ENCODE measurements at regions not wholly inside any gene's neighbourhood (a gene's known extent, or its start where the extent isn't known, plus 50 kb on each side); places are given as distances from the start of the nearest gene placed in this dataset.

DNA sequence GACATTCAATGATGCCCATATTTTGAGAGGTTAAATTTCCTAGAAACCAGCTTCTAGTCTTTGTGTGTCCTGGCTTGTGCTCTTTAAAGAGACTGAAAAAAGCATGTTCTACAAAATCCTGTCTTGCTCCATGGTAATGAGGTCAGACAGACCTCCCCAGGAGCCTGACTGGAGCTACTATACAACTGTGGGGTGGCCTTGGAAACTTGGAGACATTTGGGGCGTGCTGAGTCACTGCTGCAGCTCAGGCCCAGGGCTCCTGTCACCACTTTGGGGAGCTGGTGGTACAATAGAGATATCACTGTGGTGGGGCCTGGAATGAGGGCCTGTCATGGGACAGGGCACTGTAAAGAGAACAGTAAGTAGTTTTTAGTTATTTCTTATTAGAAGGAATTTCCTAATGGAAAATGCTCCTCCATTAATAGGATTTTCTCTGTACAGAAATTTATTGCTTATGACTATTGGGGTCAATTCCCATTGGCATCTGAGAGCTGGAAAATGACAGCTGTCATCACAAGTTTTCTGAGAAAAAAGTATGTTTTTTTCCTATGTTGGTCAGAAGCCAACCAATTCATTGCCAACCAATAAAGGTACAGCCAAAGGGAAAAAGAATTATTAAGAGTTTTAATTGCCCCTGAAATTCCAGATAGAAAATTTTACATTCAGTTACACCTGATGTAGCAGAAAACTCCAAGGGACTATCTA, 207.4 kb upstream of the JADE1 start:
- peak; percentile 26 for DNase-seq (ENCODE audit: low spot score)

DNA sequence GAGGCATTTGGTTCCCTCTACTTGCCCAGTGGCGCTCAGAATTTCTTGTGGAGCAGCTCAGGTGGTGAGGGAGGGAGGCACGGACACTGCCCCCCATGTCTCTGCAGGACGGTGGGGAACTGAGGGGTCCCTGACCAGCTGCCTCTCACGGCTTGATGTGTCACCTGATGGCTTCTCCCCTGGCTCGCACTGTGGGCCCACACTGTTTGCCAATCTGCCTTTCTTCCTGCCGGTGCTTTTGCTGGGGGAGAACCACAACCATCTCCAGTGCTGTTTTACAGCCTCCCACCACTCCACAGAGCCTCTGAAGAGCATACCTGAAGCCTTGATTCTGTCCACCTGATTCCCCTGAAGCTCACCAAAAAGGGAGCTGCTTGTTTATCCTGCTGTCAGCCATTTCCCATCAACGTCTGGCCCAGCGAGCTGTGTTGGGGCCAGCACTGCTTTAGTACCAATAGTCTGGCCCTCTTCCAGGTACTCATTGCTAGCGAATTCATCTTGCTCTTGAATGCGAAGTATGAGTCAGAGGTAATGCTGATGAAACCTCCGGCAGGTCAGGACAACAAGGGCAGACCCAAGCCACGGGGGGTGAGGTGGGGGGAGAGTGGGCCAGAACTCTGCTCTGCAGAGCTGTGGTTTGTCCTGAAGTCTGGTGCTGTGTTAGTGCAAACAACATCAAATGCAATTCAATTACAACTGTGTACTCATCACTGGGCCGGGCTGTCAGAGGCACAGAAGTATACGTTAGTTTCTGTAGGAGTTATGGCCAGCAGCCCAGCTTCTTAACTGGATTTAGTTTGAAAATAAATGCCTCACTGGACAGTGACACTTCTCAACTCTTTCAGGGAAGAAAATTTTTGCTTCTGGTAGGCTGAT, 208.3 kb upstream of the JADE1 start:
- DNase-seq (ENCODE audit: low spot score): peak; percentile 78

DNA sequence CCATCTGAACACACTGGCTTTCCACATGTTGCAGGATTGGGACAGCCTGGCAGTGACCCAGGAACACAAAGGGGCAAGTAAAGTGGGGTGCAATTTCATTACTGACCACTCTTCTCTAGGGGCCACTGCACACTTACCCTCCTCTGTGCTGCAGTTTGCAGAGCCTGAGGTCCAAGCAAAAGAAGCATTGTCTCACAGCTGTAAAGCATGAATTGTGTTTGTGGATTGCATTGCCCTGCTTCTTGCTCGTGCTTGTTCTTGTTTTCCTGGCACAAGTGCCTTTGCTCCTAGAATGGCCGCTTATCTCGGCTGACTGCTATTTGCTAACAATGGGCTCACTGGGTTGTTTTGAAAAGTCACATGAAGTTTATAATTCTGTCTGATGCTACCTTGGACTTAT, 209.1 kb upstream of the JADE1 start:
- DNase-seq (ENCODE audit: low spot score): no peak

DNA sequence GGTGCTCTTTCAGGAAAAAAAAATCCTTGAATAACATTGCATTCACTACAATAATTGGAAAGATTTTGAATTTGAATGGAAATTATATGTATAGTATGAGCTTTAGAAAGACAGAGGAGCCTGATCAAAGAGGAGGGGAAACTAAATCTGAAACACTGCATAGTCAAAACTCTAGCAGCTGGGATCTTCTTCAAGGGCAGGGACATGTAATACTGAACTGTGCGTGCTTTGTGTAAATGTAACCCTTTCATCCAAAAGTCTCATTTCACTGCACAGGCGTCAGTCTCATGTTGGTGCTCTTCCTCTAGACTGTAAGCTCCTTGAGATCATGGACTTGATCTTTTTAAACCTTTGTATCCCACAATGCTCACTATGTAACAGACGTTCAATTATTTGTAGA, 212.0 kb upstream of the JADE1 start:
- DNase-seq (ENCODE audit: low spot score): no peak

DNA sequence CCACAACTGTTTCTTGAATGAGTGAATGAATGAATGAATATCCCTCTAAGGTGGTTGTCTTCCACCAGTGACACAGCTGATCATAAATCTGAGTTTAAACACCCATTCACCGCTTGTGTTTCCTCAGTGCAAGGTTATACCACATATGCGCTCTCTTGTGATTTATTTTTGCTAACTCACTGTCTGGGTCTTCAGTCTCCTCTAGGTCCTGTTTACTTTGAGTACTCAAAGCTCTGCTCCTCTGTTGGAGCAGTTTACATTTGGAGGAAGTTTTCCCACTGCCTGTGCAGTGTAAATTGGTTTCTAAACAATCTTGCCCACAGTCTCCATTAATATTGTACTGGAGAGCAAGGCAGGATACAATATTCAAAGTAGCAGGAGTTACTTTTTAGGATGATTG, 212.6 kb upstream of the JADE1 start:
- DNase-seq (ENCODE audit: low spot score): no peak

DNA sequence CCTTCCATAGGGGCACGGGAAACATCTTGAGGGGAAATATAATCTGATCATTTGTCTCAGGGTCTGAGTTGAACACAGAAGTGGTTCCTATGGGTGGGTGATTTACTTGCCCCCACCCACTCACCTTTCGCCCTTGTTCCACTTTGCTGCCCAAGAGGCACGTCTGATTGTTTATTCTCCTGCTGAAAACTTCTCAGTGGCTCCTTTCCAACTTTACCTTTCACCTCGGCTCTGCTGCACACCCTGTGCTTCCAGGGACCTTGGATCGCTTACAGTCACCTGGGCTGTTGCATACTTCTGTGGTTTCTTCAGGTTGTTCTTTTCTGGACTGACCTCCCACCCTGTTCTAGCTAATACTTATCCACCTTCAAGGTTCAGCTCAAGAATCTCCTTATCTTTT, 213.4 kb upstream of the JADE1 start:
- no peak for DNase-seq (ENCODE audit: low spot score)

DNA sequence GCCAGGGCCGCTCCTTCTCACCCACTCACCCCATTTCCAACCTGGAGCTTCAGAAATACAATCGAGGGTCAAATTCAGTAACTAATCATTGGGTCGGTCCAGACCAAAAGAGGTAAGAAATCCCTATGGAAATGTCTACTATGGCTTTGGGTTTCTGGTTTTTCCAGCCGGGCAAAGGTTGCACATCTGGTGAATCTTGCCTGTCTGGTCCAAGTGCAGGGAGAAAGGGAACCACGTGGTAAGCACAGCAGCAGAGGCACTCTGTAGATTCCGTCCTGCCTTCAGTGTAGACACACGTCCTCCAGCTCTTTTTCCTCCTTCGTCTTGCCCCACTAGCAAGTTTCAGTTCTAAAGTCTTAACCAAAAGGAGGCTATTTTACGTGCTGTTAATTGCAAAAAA, 218.0 kb upstream of the JADE1 start:
- no peak for DNase-seq (ENCODE audit: low spot score)

DNA sequence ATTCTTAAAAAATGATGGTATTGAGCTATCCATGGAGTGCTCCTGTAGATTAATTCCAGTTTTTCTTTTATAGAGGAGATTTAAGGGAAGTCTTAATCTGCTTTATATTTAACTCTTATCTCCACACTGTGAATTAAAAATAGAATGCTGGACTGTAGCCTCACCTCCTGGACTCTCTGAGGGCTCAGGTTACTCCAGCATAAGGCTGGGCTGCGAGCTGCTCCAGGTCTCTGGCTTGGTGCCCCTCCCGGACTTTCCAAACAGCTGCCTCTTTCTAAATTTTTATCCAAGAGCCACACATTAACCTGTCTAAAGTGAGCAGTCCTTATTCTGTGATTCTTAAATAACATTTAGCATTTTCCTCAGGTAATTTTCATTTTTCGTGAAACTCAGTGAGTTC, 218.7 kb upstream of the JADE1 start:
- DNase-seq (ENCODE audit: low spot score): no peak

DNA sequence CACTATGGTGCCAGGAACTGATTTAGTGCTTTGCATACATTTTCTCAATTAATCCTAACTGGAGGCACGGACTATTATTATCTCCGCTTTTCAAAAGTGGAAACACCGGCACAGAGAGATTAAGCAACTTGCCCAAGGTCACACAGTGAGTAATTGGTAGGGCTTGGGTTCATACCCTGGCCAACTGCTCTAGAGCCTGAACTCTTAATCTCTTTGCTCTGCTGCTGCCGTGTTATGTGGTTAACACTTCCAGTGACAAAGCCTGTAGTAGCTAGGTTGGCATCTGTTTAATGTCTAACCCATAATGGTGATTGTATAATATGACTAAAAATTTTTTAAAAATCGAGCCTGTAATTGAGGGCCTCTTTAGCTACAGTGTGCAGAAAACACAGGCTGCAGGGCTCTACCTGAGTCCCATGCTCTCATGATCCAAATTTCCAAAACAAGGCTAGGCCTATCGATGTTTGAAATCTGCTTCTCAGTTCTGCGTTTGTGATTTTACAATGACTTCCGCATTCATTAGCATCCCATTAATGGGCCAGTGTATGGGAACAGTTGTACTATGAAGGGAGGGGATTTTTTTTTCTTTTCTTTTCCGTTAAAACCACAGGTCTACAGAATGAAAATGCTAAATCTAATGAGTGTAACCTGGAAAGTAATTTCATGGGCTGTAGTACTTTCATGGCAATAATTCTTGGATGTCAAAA, 219.3 kb upstream of the JADE1 start:
- DNase-seq (ENCODE audit: low spot score): no peak

DNA sequence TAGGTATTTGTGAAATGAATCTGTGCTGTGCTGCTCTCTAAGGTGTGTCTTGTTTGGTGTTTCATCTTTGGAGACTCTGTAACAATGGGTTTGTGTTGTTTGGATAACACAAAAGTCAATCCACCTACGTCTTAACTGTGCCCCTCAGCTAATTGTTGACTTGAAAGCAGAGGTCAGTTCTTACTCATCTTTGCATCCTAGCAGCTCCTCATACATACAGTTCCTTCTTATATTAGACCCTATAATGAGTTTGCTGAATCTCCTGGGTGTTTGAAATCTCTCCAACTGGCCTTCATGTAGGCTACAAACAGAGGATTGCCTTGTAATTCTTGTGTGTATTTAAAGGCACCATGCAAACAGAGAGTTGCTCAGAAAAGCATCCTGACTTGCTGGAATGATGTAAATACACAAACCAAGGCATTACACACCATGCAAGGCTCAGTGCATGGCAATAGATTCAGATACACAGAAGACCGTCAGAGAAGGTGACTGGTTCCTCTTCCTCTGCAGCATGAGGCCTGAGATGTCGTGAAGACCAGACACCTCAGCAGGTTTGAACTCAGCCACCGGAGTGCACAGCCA, 220.0 kb upstream of the JADE1 start:
- no peak for DNase-seq (ENCODE audit: low spot score)

DNA sequence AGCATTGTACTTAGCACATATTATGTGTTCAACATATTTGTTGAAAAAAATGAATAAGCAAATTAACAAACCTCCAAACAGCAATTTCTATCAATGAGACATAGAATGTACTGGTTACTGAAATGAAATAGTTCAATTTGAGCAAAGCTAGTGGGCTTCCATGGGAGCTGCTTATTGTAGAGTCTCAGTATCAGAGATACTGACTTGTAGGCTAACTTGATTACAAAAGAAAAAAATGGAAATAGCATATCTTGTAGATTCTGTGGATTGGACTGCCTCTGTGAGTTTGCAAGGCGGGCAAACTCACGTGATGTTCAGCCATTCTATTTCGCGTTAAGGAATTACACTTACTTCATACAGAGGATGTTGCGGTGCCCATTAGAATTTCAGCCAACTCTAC, 222.1 kb upstream of the JADE1 start:
- DNase-seq (ENCODE audit: low spot score): no peak

DNA sequence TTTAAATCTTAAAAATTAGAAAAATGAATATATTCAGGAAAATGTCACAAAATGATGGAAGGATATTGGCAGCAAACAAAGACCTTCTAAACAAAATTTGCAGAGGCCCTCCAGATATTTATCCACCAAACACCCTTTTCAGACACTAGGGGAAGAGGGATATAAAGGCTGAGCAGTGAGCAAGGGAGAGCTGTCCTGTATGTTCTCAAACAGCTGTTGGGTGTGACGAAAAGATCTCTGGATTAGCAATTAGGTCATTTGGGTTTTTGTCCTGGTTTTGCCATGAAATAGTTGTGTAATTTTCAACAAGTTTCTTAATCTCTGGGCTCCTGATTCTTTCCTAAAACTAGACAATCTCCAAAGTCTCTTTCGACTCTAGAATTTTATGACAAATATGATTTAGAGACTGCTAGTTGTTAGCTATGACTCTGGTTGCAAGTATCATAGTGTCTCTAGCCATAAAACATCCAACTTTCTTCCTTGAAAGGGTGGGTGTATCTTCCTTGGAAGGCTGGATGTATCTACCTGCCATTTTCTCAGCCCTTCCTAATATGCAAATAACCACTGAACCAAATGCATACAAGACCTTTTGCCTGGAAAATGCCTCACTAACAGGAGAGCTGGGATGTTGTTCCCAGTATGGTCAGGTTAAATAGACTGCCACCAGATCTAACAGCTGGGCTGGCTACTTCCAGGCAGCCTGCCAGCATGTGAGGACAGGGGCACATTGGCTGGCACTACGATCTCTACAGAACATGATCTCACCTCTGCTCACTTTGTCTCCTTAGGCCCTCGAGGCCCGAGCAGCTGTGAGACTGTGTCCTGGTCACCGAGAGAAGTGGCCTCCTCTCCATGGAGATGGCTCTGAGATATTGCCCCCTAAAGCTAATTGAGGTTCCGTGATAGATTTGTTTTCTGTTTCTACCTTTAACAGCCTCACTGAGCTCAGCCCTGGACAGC, 225.5 kb upstream of the JADE1 start:
- DNase-seq (ENCODE audit: low spot score): peak; percentile 47

DNA sequence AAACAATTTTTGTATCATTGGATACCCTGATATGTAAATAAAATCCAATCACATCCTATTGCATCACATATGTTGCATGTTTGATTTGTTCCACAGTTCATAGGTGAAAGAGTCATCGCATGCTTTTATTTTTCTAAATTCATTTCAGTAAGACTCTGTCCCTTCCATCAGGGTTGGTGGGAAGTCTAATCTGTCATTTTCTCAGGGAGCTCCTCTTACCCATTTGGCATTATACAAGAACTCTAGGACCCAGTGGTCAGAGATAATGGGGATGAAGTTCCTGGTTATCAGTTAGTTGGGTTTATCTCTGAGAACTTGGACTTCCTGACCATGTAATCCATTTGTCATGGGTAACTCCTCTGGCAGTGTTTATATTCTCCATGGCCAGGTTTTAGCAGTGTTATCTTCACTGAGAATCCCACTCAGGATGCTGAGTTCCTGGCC, 227.1 kb upstream of the JADE1 start:
- DNase-seq (ENCODE audit: low spot score): no peak

DNA sequence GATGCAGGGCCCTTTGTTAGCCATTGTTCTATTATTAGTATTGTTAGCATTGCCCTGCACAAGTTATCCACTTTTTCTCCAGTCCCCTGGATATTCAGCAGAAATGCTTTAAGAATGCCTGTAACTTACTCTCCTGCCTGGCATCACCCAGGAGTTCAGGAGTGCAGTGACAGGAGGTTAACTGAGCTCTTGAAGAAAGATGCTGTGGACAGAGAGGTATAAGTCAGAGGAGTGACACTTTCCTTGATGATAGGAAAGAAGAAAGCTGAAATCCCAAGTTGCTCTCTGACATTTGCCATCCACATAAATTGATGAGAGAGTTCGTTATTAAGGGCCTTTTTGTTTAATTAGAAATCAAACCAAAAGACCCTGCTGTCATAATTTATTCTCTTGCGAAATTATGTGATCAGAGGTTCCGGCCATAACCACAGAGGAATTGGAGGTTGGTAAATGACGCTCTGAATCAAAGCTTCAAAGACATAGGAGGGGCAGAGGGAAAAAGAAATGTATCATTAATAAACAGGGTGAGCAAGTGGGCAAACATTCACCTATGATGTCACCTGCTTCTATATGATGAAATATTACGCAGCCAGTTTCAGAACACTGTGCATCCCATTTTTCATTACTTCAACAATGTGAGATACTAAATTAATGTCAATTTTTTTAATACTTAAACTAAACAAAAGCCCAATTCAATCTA, 230.2 kb upstream of the JADE1 start:
- DNase-seq (ENCODE audit: low spot score): no peak

DNA sequence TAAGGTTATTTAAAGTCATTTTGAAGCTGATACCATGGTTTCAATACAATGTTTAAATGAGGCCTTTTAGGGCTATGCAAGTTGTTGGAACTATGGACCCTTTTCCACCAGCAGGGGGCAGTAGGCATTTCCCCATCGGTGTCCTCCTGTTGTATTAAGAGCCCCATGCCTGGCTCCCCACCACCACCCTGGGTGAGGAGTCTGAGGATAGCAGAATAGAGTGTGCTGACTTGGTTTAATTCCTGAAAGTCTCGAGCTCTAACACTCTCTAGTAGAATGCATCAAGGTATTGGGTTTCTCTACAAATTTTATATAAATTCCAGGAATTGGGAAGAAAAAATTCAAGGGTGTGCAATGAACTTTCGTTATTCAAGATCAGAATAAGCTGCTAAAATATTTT, 234.8 kb upstream of the JADE1 start:
- peak; percentile 68 for DNase-seq (ENCODE audit: low spot score)

DNA sequence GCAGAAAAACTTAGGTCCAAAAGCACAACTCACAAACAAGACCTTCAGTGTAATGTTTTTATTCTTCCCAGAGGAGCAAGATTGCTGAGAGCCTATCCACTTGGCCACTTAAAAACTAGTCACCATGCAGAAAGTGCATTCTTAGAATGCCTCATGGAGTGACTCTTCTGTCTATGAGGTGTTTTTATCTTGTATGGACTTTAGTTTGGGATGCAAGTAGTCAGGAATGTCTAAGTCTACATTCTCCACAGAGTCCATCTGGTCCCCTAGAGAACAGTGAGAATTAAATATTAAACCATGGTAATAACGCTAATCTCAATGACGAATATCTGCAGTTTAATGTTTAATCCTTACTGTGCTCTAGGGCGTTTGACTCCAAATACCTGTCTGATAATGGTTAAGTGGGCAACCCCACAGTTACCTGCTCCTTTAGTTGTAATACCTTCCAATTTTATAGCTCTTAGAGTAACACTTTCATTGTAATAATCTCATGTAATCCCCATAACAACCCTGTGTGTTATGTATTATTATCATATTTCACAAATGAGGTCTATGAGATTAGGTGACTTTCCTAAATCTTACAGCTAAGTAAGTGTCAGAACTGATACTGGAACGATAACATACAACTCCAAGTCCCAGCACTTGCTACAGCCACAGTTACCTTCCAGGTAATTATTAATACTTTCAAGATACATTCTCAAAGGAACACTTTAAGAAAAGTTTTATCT, 235.6 kb upstream of the JADE1 start:
- peak; percentile 78 for DNase-seq (ENCODE audit: low spot score)

DNA sequence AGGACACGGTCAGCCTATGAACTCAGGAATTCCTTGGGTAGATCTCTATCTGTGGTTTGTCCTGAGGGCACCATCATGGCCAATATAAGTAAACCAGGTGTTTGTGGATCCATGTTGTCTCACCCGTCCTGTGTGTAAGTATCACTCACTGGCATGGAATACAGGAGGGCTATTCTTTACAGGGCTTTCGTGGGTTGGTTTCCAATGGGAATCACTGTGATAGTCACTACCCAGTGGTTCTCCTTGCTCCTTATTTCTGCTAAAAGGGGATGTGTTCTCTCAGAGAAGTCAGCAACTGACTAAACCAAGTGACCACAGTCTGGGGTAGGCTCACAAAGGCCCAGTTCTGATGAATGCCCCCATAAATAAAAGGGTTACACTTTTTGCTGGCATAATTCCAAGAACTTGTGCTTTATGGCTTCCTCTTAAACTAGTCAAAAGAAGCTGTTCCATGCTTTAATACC, 236.7 kb upstream of the JADE1 start:
- no peak for DNase-seq (ENCODE audit: low spot score)

DNA sequence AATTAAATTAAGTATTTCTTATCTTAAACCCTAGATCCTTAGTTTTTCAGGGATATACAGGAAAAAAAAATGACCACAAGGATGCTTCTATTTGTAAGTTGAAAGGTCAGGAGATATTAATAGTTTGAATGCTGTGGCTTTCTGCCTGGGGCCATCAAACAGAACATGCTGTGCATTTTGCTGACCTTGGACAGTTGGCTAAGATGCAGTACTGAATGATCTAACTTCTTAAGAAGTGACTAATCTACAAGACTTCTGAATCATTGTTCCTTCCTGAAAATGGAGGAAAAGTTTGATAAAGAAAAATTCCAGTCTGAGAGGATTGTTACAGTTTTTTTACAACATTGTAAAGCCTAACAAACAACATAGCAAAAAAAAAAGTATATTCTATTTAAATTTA, 237.8 kb upstream of the JADE1 start:
- DNase-seq (ENCODE audit: low spot score): peak; percentile 80

DNA sequence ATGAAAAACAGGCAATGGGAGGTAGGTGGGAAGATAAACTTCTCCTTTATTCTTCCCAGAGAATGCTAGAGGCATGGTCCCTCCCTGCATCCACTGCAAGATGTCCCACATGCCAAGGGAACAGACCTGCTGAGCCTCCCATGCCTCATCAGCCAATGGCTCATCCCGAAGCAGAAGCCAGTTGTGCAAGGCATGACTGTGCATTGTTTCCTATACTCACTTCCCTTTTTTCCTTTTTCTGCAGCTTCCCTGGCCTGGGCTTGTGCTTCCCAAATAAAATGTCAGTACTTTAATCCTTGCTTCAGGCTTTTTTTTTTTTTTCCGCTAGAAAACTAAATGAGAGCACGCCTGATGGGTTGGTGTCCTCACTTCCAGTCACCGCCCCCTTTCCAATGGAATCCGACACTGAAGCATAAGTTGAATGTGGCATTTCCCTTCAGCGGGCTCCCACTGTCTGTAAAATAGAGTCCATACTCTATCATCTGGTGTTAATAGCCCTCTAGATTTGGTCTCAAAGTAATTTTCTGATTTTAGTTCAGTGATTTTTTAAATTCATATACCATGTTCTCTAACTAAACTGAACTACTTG, 239.0 kb upstream of the JADE1 start:
- DNase-seq (ENCODE audit: low spot score): peak; percentile 56

DNA sequence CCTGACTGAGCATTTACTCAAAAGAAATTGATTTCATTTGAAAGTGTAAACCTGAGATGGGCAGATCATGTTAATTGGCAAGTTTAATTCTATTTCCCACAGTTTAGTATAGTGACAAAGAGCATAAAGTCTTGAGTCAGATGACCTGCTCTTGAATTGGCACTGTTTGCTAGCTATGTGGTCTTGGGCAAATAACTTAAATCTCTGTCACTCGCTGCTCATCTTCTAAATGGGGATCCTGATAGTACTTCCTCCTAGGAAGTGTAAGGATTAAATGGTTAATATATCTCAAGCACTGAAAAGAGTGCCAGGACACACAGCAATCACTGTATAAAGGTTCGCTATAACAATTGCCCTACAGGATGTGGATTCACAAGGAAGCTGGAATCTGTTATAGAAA, 242.8 kb upstream of the JADE1 start:
- DNase-seq (ENCODE audit: low spot score): no peak
